GM03348 (cell line): ENCODE measurements at regions not wholly inside any gene's neighbourhood (a gene's known extent, or its start where the extent isn't known, plus 50 kb on each side); places are given as distances from the start of the nearest gene placed in this dataset.

Experiments
- DNase-seq: peaks from one replicate; pipeline ENCODE4 v3.0.0; 2012; ENCODE audit warnings: low spot score

DNA sequence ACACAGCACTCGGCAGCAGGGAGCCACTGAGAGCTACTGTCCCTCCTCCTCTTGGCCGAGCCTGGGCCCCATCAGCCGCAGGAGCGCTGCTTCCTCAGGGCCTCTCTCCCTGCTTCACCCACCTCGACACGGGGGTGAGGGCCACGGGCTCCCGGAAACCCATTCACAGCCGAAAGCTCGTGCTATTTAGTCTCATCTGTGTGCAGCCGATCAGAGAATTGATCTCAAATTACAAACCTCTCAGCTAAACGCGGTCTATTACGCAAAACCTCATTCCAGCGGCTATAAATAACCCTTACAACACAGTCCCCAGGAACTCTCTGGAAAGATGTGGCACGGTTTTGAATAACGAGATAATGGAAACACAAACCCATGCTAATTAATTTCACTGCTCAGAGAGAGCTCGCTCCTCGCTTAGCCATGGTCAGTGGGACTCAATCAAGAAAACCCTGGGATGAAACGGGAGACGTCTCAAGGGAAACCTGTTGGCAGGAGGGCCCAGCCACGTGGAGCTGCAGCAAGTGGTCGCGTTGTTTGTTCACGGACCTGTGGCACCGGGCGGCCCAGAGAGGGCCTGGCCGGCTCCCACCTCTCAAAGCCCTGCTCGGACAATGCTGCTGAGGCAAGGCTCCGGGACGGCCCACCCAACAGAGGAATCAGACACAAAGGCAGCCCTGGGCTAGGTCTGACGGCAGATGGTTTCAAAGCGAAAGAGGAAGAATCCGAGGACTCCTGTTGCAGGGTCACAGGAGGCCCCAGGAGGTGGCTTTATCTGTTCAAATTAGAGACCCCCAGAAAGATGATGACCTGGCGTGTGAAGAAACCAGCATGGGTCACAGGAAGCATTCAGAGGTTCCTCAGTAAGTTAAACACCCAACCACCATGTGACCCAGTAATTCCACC, 210.5 kb downstream of the CTTN start:
- no peak for DNase-seq

DNA sequence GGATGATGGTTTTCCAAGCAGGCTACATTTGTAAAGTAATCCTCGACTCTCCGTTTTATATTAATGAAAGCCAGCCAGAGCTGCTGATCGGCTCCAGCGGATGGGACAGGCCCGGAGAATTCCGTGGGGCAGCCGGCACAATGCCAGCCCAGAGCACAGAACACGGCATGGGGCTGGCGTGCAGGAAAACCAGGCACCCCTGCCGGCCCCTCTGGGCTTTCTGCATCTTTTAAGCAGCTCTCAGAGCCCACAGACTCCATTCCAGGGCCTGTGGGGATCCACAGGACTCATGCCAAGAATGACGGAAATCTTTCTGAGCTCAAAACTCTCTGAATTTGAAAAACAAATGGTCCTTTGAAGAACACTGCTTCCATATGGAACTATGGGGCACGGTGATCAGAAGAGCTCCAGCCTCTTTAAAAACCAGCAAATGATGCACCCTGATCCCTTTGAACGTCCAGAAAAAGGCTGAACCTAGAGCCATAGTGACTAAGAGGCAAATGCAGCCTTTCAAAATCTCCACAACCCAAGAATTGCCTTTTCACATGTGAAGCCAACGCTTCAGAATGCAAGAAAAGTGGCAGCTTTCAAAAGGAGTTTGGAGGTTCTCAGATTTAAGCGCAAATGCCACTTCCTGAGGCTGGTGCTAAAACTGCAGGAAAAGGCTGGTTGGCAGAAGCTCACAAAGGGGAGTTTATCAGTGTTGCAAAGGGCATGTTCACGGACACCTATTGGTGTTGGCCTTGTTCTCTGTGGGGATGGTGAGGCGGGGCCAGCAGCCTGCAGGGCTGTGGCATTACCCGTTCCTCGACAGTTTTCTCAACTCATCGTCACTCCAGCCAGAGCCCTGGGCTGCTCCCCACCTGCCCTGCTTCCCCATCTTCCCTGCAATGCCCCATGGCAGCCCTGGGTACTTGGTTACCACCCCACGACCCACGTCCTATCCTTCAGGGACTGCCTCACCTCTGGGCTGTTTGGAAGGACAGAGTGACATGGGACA, 212.5 kb downstream of the CTTN start:
- DNase-seq, result no peak

DNA sequence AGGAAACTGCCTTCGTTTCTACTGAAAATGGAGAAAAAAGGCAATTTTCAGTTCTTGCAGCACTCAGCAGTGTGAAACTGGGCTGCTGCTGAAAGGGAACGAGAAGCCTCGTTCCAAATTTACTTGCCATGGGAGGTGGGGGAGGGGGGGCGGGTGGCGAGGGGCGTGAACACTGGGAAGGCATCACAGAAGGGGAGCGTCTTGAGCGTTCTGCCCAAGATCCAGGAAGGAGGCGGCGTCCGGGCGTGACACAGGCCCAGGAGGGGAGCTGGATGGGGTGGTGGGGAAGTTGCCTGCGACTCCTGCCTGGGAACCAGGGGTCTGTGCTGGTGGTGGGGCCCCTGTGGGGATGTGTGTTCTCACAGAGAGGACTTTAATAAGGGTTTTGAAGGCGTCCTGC, 213.5 kb downstream of the CTTN start:
- DNase-seq, result no peak

DNA sequence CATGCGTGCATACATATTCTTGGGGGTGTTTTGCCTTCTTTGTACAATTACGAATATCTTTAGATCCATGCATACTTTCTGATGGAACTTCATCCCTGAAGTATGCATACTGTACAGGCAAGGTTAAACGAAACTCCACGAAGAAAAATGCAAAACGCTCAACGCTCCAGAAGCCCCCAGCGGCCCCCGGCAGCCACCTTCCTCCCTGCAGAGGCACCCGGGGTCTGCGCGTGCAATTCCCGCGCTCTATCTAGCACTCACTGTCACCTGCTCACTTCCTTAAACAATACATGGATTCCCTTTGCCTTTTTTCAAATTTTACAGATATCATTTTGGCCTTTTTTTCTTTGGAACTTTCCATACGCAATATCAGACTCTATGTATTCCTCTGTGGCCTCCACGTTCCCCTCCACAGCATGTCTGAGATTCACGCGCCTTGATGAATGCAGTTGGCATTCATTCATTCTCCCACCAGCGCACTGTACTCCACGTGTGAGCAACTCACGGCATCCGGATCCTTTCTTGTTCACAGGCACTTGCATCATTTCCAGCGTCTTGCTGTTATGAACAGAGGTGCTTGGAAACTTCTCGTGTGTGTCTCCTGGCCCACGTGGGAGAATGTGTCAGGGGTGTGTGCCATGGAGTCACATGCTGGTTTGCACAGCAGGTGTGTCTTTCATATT, 214.3 kb downstream of the CTTN start:
- no peak for DNase-seq

DNA sequence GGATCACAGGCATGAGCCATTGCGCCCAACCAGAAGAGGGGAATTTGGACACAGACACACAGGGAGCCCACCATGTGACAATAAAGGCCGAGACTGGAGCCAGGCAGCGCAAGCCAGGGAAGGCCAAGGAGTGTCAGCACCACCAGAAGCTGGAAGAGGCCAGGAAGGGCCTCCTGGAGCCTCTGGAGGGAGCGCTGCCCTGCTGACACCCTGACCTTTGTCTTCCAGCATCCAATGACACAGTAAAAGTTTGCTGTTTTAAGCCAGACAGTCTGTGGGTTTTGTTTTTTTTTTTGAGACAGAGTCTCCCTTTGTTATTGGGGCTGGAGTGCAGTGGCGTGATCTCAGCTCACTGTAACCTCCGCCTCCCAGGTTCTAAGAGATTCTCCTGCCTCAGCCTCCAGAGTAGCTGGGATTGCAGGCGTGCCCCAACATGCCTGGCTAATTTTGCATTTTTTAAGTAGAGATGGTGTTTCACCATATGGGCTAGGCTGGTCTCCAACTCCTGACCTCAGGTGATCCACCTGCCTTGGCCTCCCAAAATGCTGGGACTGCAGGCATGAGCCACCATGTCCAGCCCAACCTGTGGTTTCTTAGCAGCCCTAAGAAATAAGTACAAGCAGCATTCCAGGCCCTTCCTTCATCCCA, 215.8 kb downstream of the CTTN start:
- DNase-seq, result no peak

DNA sequence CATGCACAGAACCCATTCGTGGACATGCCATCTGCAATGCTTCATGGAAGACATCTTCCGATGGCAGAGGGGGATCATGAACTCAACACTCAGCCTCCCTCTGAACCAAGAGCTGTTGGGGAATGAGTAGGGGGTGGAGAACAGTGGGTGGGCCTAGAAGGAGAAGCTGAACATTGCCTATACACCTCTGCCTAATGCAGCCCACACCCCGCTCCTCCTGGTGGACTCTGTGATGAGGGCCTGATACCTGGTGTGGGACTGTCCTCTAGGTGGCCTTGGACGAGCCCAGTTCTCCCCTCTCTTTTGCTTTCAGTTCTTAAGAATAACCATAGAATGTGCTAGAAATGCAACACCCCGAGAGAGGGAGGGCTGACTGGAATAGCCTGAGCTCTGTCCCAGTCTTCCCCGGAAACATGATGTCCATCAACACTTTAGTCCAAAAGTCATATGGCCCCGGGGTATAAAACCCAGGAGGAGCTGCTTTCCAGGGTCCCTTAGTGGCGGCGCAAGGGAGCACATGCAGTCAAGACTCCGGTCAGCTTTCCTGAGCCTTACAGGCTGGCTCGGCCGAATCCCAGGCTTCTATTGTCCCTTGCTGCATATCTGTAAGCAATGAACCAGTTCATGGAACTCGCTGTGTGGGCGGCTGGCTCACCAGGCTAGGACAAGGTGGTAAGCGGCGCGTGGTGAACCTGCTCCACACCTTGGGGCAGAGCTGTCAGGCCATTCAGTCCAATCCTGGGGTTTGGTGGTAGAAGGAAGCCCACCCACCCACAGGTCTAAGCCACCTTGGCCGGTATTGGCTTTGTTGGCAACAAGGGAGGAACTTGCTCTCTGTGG, 216.9 kb downstream of the CTTN start:
- DNase-seq, result no peak

DNA sequence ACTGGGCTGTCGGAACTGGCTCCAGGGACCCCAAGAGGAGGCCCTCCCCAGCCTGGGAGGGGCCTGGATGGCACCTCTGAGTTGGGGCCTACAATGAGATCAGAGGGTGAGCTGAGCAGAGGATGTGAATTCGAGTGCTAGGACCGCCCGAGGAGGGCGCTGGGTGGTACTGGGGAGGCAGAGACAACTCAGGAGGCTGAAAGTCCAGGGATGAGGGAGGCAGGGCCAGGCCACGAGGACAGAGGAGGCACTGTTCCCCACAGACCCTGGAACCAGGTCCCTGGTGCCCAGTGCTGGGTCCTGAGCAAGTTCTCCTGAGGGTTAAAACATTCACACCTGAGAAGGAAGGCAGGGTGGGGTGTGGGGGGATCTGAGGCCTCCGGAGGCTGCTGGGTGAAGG, 218.0 kb downstream of the CTTN start:
- DNase-seq, result no peak

DNA sequence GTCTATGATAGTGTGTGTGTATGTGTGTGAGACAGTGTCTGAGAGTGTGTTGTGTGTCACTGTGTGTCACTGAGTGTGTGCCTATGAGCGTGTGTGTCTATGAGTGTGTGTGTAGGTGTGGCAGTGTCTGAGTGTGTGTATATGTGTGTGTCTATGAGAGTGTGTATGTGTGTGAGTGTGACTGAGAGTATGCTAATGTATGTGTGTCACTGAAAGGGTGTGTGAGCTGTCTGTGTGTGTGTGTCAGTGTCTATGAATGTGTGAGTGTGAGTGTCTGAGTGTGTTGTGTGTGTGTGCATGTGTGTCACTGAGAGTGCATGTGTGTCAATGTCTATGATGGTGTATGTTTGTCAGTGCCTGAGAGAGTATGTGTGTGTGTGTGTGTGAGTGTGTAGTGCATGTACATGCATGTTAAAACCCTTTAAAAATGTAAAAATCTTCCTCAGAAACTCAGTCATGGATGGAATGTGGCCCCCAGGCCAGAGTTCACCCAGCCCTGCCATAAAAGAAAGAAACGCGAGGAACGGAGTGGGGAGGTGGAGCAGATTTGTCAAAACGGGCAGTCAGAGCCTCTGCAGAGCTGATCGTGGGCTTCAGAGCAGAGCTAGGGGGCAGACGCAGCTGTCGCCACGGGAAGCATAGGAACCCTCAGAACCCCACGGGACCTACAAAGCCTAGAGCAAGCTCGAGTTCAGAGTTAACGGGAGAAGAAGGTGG, 218.8 kb downstream of the CTTN start:
- no peak for DNase-seq

DNA sequence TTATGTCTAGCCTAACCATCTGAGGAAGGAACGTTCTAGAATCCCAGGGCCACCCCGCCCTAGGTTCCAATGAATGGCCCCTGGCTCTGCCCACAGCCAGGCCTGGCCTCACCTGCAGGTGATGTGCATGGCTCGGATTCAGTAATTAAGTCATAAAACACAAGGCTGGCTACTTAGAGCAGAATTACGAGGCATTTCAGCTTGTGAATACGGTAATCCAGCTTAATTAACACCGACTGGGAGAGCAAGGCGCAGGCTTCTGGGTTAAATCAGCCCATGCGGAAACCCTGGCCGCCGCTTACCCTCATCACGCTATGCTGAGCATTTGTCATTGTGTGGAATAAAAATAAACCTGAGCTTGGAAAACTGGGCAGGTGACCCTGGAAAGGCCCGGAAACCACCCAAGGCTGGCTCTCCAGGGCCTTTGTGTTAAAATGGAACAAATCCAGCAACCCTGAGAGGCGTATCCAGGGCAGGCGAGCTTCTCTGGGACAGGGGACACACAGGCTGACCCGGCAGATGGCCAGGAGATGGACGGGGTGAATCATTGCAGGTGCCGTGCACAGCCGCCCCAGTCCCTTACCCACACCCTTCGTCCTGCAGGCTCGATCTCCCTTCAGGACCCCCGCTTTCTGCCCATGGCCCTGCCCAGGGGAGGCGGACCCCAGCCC, 220.2 kb downstream of the CTTN start:
- no peak for DNase-seq

DNA sequence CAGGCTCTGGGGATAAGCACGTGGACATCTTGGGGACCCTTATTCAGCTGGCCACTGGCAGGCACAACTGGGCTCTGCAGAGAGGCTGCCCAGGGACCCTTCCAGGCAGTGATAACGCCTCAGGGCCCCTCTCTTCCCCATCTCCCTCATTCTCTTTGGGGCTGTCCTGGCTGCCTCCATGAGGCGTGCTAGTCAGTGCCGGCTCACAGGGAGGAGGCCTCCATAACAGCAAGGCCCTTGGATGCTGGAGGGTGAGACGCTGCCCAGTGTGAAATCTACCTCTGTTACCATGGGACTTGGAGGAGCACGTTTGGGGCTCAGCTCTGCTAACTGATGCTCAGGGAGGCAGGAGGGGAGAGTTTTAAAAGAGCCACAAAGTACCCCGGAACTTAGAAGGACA, 221.3 kb downstream of the CTTN start:
- no peak for DNase-seq

DNA sequence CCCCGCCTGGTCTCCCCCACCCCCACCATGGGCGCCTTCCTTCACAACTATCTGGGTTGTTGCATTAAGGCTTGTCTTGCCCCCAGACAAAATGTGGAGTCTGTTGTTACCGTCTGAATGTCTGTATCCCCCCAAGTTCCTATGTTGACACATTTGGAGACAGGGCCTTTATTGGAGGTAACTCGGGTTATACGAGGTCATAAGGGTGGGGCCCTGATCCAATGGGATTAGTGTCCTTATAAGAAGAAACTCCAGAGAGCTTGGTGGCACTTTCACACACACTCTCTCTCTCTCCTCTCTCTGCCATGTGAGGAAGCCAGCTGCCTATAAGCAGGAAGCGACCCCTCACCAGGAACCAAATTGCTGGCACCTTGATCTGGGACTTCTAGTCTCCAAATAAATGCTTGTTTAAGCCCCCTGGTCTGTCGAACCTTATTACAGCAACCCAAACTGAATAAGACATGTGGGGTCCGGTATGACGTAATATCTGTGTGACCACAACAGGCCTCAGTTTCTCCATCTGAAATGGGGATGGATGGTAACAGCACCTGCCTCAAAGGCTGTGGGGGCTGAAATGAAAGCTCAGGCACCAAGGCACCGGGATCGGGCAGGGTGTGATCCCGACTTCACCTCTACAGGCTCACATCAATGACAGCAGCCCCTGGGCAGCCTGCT, 222.3 kb downstream of the CTTN start:
- DNase-seq, result no peak

DNA sequence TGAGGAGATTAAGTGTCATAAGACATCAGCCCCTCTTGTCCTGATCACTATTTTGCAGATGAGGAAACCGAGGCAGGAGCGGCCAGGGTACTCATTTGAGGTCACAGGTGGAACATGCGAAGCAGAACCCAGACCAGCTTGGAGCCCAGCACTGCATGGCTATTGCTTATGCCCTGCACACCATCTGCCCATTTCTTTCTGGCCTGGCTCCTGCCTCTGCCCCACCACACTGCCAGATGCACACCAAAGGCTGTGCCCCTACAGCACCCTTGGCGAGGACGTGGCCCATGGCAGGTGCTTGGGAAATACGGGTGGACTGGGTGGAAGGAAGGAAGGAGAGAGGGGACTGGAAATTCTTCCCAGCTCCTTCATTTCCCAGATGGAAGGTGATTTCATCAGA, 222.9 kb downstream of the CTTN start:
- no peak for DNase-seq

DNA sequence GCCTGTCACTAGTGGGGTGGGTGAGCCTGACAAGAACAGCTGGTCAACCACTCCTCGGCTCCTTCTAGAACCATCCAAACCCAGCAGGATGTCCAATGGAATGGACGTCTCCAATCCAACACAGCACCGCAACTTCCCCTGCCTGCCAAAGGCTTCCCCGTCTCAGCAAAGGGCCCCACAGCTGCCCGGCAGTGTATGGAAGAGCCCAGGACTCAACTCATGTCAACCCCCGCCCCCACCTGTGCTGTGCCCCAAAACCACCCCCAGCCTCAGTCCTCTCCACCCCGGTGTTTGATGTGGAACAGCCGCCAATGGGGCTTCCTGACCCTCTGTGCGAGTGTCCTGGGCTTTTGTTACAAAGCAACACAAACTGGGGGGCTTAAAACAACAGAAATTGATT, 223.8 kb downstream of the CTTN start:
- DNase-seq, result no peak

DNA sequence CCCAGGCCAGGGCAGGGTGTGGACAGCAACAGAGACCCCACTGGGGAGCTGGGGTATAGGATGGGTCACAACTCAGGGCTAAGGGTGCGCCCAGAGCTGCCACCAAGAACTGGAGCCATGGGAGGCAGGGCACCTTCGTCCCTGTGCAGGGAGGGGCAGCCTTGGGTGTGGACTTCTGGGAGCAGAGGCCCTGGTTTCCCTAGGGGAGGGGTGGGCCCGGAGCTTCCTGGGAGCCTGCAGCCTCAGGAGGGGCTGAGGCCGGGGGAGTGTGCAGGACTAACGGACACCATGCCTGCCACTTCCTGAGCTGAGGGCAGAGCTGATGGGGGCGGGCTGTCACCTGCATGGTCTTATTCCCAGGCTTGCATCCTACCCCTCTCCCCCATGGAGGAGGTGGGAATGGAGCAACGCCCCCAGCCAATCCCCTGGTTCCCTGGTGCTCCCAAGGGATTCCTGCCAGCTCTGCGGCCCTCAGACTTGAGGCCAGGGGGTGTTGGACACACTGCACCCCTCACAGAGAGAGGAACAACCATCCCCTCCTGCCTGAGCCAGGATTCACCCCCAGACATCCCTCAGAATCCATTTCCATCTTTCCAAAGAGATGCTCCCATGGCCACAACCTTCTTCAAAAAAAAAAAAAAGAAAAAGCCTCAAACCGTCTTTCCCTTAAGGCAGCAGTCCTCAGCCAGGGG, 225.7 kb downstream of the CTTN start:
- no peak for DNase-seq

DNA sequence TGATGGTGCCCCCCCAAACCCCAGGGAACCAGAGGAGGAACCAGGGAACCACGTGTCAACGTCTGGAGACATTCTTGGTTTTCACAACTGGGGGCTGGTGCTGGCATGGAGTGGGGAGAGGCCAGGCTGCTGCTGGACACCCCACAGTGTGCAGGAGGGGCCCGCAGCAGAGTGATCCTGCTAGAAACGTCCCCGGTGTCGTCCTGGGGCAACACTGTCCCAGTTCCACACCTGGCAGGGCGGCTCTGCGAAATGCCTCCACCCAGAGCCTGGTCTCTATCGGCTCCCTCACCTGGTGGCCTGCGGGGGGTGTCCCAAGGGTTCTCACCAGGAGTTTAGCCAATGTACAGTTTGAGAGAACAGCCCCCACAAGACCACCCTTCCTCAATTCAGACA, 226.3 kb downstream of the CTTN start:
- no peak for DNase-seq

DNA sequence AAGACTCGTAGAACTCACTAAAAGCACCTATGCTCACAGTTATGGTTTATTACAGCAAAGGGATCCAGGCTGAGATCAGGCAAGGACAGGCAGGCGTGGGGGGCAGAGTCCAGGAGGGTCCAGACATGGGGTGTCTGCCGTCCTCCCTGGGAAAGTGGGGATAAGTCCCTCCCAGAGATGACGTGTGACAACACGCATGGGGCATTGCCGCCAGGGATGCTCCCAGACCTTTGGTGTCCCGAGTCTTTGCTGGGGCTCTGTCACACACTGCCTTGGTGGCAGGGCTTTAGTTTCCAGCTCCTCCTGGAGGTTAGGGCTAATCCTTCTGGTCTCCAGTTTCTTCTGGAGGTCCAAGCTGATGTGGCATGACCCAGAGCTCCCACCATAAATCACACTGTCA, 226.7 kb downstream of the CTTN start:
- DNase-seq, result no peak

DNA sequence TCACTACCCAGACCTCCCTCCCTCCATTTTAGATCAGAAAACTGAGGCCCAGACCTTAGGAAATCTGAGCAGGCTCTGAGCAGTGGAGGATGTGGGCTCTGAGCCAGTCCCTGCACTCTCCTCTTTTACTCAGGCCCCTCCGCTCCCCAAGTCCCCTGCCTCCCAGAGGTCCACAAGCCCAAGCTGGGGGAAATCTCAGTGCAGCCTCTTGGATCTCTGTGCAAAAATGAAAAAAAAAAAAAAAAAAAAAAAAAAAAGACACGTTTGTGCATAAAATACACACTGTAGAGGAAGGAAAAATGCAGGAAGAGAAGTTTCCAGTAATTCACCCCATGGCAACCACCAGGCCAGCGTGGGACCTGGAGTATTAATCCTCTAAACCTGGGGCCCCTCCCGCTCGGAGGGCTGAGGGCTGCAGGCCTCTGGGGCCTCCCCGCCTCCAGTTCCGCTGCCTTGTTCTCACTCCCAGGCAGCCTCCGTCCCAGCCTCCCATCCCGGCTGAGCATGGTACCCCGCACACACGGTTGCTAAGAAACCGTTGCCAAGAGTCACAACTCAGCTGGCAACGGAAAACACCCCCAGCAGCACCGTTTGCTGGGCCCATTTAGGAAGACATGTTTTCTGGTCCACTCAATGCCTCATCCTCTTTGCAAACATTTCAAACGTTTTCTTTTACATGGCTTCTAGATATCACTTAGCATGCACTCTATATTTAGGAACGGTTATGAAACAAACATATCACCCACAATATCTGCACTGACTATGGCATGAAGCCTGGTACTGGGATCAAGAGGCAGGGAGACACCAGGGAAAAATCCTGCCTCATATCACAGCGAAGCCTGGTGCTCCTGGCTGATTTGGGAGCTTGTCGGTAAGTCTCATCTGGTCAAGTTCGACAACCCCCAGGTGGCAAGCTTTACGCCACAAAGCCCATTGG, 227.5 kb downstream of the CTTN start:
- DNase-seq, result no peak
